Gastroesophageal sphincter (tissue), 3 donors: ENCODE measurements at regions not wholly inside any gene's neighbourhood (a gene's known extent, or its start where the extent isn't known, plus 50 kb on each side); places are given as distances from the start of the nearest gene placed in this dataset.

Source experiments
- CTCF ChIP-seq, 4 experiments: fragments of 200-600 bp in 2 of 4; fragments of 450-650 bp in 2 of 4; sonication (generic) in 1 of 4; IDR thresholded peaks; one replicate each; pipeline ENCODE4 v1.5.1; 2017 to 2019; ENCODE audit warnings: antibody characterized with exemption in 4 of 4, mild to moderate bottlenecking in 2 of 4, moderate library complexity in 2 of 4
- EP300 ChIP-seq: sonication (generic); formaldehyde crosslinking; IDR thresholded peaks from one replicate; pipeline ENCODE4 v1.6.1; 2017; ENCODE audit warnings: antibody characterized with exemption, mild to moderate bottlenecking
- POLR2A ChIP-seq, 2 donors: fragments of 450-650 bp; IDR thresholded peaks; one replicate each; pipeline ENCODE4 v1.6.1; 2017; ENCODE audit warnings: antibody characterized with exemption in 2 of 2, mild to moderate bottlenecking in 2 of 2, moderate library complexity in 1 of 2

- TF ChIP-seq CTCF (IDR thresholded peaks at IDR 0.05) = no peak
- TF ChIP-seq EP300 = no peak
- no peak for TF ChIP-seq POLR2A (IDR thresholded peaks at IDR 0.05)
These were observed 189.2 kb upstream of the IER5L start for GRCh38 chr9:129367287-129367686.
